Trophoblast cell (in vitro differentiated cells and primary cell): ENCODE measurements at regions not wholly inside any gene's neighbourhood (a gene's known extent, or its start where the extent isn't known, plus 50 kb on each side); places are given as distances from the start of the nearest gene placed in this dataset.

ENCODE experiments used
- DNase-seq, 2 donors: peaks; one replicate each; pipeline ENCODE4 v3.0.0-alpha.2; 2016
- H2AFZ ChIP-seq: 2 replicates; pipeline ENCODE4 v1.6.1; 2013; ENCODE audit warnings: low read length, moderate library complexity, mild to moderate bottlenecking; ENCODE audit not compliant: insufficient read depth, poor library complexity
- H2AK5ac ChIP-seq: 2 replicates; pipeline ENCODE4 v1.6.1; 2013; ENCODE audit warnings: mild to moderate bottlenecking, low read length
- H2BK120ac ChIP-seq: 2 replicates; pipeline ENCODE4 v1.6.1; 2013; ENCODE audit warnings: low read length, mild to moderate bottlenecking, moderate library complexity; ENCODE audit not compliant: insufficient read depth, poor library complexity
- H2BK12ac ChIP-seq: 2 replicates; pipeline ENCODE4 v1.6.1; 2013; ENCODE audit warnings: mild to moderate bottlenecking, low read length, moderate library complexity
- H2BK5ac ChIP-seq: 2 replicates; pipeline ENCODE4 v1.6.1; 2013; ENCODE audit warnings: low read length, low read depth, moderate library complexity, mild to moderate bottlenecking; ENCODE audit not compliant: poor library complexity
- H3K14ac ChIP-seq: 2 replicates; pipeline ENCODE4 v1.6.1; 2013; ENCODE audit warnings: mild to moderate bottlenecking, low read length
- H3K18ac ChIP-seq: 2 replicates; pipeline ENCODE4 v1.6.1; 2013; ENCODE audit warnings: mild to moderate bottlenecking, low read length
- H3K23ac ChIP-seq: 2 replicates; pipeline ENCODE4 v1.6.1; 2013; ENCODE audit warnings: low read length
- H3K27ac ChIP-seq: 2 replicates; pipeline ENCODE4 v1.5.1; 2013; ENCODE audit warnings: low read depth, mild to moderate bottlenecking, inconsistent platforms, low read length, moderate library complexity
- H3K27me3 ChIP-seq: 2 replicates; pipeline ENCODE4 v1.6.1; 2013; ENCODE audit warnings: inconsistent platforms, mild to moderate bottlenecking, low read length, moderate library complexity; ENCODE audit not compliant: insufficient read depth
- H3K36me3 ChIP-seq, 2 experiments: 1 replicate in 1 of 2; 2 replicates in 1 of 2; pipeline ENCODE4 v1.6.1; 2013; ENCODE audit warnings: low read length in 2 of 2, mild to moderate bottlenecking in 2 of 2, moderate library complexity in 1 of 2; ENCODE audit not compliant: insufficient read depth in 2 of 2, control insufficient read depth in 1 of 2
- H3K4ac ChIP-seq: 2 replicates; pipeline ENCODE4 v1.6.1; 2013; ENCODE audit warnings: low read depth, mild to moderate bottlenecking, low read length, moderate library complexity
- H3K4me1 ChIP-seq, 2 experiments: 1 replicate in 1 of 2; 2 replicates in 1 of 2; pipeline ENCODE4 v1.6.1; 2013; ENCODE audit warnings: low read length in 2 of 2, mild to moderate bottlenecking in 2 of 2, moderate library complexity in 1 of 2; ENCODE audit not compliant: insufficient read depth in 2 of 2, control insufficient read depth in 1 of 2
- H3K4me2 ChIP-seq: 2 replicates; pipeline ENCODE4 v1.6.1; 2013; ENCODE audit warnings: inconsistent platforms, mild to moderate bottlenecking, low read length, moderate library complexity
- H3K4me3 ChIP-seq: 2 replicates; pipeline ENCODE4 v1.5.1; 2013; ENCODE audit warnings: mild to moderate bottlenecking, low read depth, low read length, inconsistent platforms
- H3K79me1 ChIP-seq: one replicate; pipeline ENCODE4 v1.6.1; 2013; ENCODE audit warnings: low read length
- H3K79me2 ChIP-seq: 2 replicates; pipeline ENCODE4 v1.6.1; 2013; ENCODE audit warnings: low read length, mild to moderate bottlenecking; ENCODE audit not compliant: control insufficient read depth, insufficient read depth, poor library complexity
- H3K9ac ChIP-seq: 2 replicates; pipeline ENCODE4 v1.6.1; 2013; ENCODE audit warnings: mild to moderate bottlenecking, low read length
- H3K9me3 ChIP-seq: 2 replicates; pipeline ENCODE4 v1.6.1; 2013; ENCODE audit warnings: low read depth, mild to moderate bottlenecking, control low read depth, inconsistent platforms, low read length; ENCODE audit not compliant: insufficient read depth
- H4K12ac ChIP-seq: 2 replicates; pipeline ENCODE4 v1.6.1; 2013; ENCODE audit warnings: low read depth, mild to moderate bottlenecking, low read length, moderate library complexity
- H4K8ac ChIP-seq: 2 replicates; pipeline ENCODE4 v1.6.1; 2013; ENCODE audit warnings: low read depth, mild to moderate bottlenecking, low read length, moderate library complexity
- H4K91ac ChIP-seq: one replicate; pipeline ENCODE4 v1.6.1; 2013; ENCODE audit warnings: low read depth, mild to moderate bottlenecking, low read length, moderate library complexity
- whole genome bisulfite sequencing: extraction: QIAGEN DNeasy Blood & Tissue Kit; methylation state at CpG from one replicate; pipeline ENCODE4 v1.1.7; 2013; ENCODE audit warnings: missing lambda C conversion rate; ENCODE audit not compliant: insufficient read length, insufficient coverage; ENCODE audit errors: extremely low coverage; 5-methylcytosine and 5-hydroxymethylcytosine counted together

- no peaks in the 10 kb centered on the region for H3K79me2 ChIP-seq
- no peak overlapping the region for H4K91ac ChIP-seq
- H2BK5ac ChIP-seq: no peak overlapping the region
- H3K27ac ChIP-seq: no peak overlapping the region
- no peak overlapping the region for H3K9ac ChIP-seq
- no peak overlapping the region for H4K8ac ChIP-seq
- no peak overlapping the region for H3K4ac ChIP-seq
- H3K14ac ChIP-seq: no peak overlapping the region
- H2AK5ac ChIP-seq: no peak overlapping the region
- DNase-seq: peak in 1 of 2 donors; percentile 46
- no peak overlapping the region for H3K4me2 ChIP-seq
- H2AFZ ChIP-seq: no peak overlapping the region
- H4K12ac ChIP-seq: no peak overlapping the region
- H3K27me3 ChIP-seq: no peaks in the 10 kb centered on the region
- H3K9me3 ChIP-seq: no peaks in the 10 kb centered on the region
- no CpG with 5 or more reads among the region's 4 CpGs for WGBS
- H3K23ac ChIP-seq: no peak overlapping the region
- H3K4me1 ChIP-seq: no peaks in the 10 kb centered on the region
- no peaks in the 10 kb centered on the region for H3K79me1 ChIP-seq
- H2BK12ac ChIP-seq: no peak overlapping the region
- no peaks in the 10 kb centered on the region for H3K36me3 ChIP-seq
- H3K18ac ChIP-seq: no peak overlapping the region
- no peak overlapping the region for H3K4me3 ChIP-seq
- no peak overlapping the region for H2BK120ac ChIP-seq
These were observed 85.7 kb upstream of the FBXL17 start for GRCh38 chr5:108467563-108467962.

GRCh38 chr5:108461628-108462367, 79.9 kb upstream of the FBXL17 start:
- no peak overlapping the region for H3K4me2 ChIP-seq
- H3K9me3 ChIP-seq: no peaks in the 10 kb centered on the region
- no peak overlapping the region for H2AFZ ChIP-seq
- H3K23ac ChIP-seq: no peak overlapping the region
- no peak overlapping the region for H3K9ac ChIP-seq
- no peak overlapping the region for H2BK12ac ChIP-seq
- H3K79me1 ChIP-seq: no peaks in the 10 kb centered on the region
- no peak overlapping the region for H4K12ac ChIP-seq
- no peak overlapping the region for H4K91ac ChIP-seq
- no peak overlapping the region for H3K4me3 ChIP-seq
- peak in 1 of 2 donors; percentile 55 for DNase-seq
- H3K36me3 ChIP-seq: no peaks in the 10 kb centered on the region
- H4K8ac ChIP-seq: no peak overlapping the region
- H3K79me2 ChIP-seq: no peaks in the 10 kb centered on the region
- no peak overlapping the region for H3K18ac ChIP-seq
- H3K4ac ChIP-seq: no peak overlapping the region
- no peak overlapping the region for H2AK5ac ChIP-seq
- no peak overlapping the region for H2BK5ac ChIP-seq
- no peaks in the 10 kb centered on the region for H3K4me1 ChIP-seq
- no peak overlapping the region for H2BK120ac ChIP-seq
- H3K14ac ChIP-seq: no peak overlapping the region
- no peak overlapping the region for H3K27ac ChIP-seq
- no peaks in the 10 kb centered on the region for H3K27me3 ChIP-seq
- WGBS: no CpG with 5 or more reads among the region's 1 CpG

- no peak overlapping the region for H2BK12ac ChIP-seq
- WGBS: no CpG with 5 or more reads among the region's 2 CpGs
- no peaks in the 10 kb centered on the region for H3K36me3 ChIP-seq
- H3K4me1 ChIP-seq: no peaks in the 10 kb centered on the region
- no peak overlapping the region for H2AFZ ChIP-seq
- no peak overlapping the region for H3K4me2 ChIP-seq
- no peak overlapping the region for H3K4me3 ChIP-seq
- H3K27me3 ChIP-seq: no peaks in the 10 kb centered on the region
- H3K27ac ChIP-seq: no peak overlapping the region
- no peak overlapping the region for H2BK5ac ChIP-seq
- H3K18ac ChIP-seq: no peak overlapping the region
- no peak overlapping the region for H2AK5ac ChIP-seq
- no peaks in the 10 kb centered on the region for H3K79me2 ChIP-seq
- no peak overlapping the region for H2BK120ac ChIP-seq
- no peak overlapping the region for H3K9ac ChIP-seq
- DNase-seq: peak in 1 of 2 donors; percentile 41
- no peak overlapping the region for H3K4ac ChIP-seq
- H3K9me3 ChIP-seq: no peaks in the 10 kb centered on the region
- no peak overlapping the region for H4K12ac ChIP-seq
- no peak overlapping the region for H4K8ac ChIP-seq
- no peak overlapping the region for H3K23ac ChIP-seq
- H3K79me1 ChIP-seq: no peaks in the 10 kb centered on the region
- H3K14ac ChIP-seq: no peak overlapping the region
- H4K91ac ChIP-seq: no peak overlapping the region
These were observed 77.9 kb upstream of the FBXL17 start for GRCh38 chr5:108459769-108460168.

GRCh38 chr5:108451269-108451668, 69.4 kb upstream of the FBXL17 start:
- Histone ChIP-seq H3K4ac (no peak overlapping the region), H2BK120ac (no peak overlapping the region), H3K4me2 (no peak overlapping the region), H3K36me3 (no peaks in the 10 kb centered on the region), H3K23ac (no peak overlapping the region), H2AFZ (no peak overlapping the region), H3K14ac (no peak overlapping the region), H3K4me1 (no peaks in the 10 kb centered on the region), H3K27ac (no peak overlapping the region), H3K9me3 (peaks cover 3% of the 10 kb centered on the region), H3K9ac (no peak overlapping the region), H2BK5ac (no peak overlapping the region), H3K18ac (no peak overlapping the region), H3K79me1 (no peaks in the 10 kb centered on the region), H2AK5ac (no peak overlapping the region), H3K27me3 (no peaks in the 10 kb centered on the region), H4K8ac (no peak overlapping the region), H2BK12ac (no peak overlapping the region), H3K79me2 (no peaks in the 10 kb centered on the region), H4K91ac (no peak overlapping the region), H3K4me3 (no peak overlapping the region), H4K12ac (no peak overlapping the region)
- no peak for DNase-seq
